Progenitor cell of endocrine pancreas (in vitro differentiated cells): ENCODE measurements at regions not wholly inside any gene's neighbourhood (a gene's known extent, or its start where the extent isn't known, plus 50 kb on each side); places are given as distances from the start of the nearest gene placed in this dataset.

ENCODE experiments used
- DNase-seq: peaks from one replicate; pipeline ENCODE4 v3.0.0; 2021; ENCODE audit warnings: low spot score; ENCODE audit not compliant: unreplicated experiment
- H3K27ac Mint-ChIP-seq: 2 replicates; pipeline ENCODE4 v1.8.0; 2021; ENCODE audit warnings: mild to moderate bottlenecking, moderate library complexity, mixed read lengths
- H3K27me3 Mint-ChIP-seq: 2 replicates; pipeline ENCODE4 v1.8.0; 2021; ENCODE audit warnings: mixed read lengths
- H3K36me3 Mint-ChIP-seq: 2 replicates; pipeline ENCODE4 v1.8.0; 2022; ENCODE audit warnings: mixed read lengths; ENCODE audit not compliant: insufficient read depth
- H3K4me1 Mint-ChIP-seq: 2 replicates; pipeline ENCODE4 v1.8.0; 2021; ENCODE audit warnings: low read depth, mixed read lengths
- H3K4me3 Mint-ChIP-seq: 2 replicates; pipeline ENCODE4 v1.8.0; 2021; ENCODE audit warnings: low read depth, mild to moderate bottlenecking, moderate library complexity, mixed read lengths
- H3K9me3 Mint-ChIP-seq: 2 replicates; pipeline ENCODE4 v1.8.0; 2021; ENCODE audit warnings: low read depth, mixed read lengths
- TF ChIP-seq, protein P1 (sequence below): fragments of 200-600 bp; sonication (generic); IDR thresholded peaks from one replicate; pipeline ENCODE4 v1.5.0; 2021; ENCODE audit warnings: antibody characterized with exemption, mild to moderate bottlenecking; ENCODE audit not compliant: unreplicated experiment

DNA sequence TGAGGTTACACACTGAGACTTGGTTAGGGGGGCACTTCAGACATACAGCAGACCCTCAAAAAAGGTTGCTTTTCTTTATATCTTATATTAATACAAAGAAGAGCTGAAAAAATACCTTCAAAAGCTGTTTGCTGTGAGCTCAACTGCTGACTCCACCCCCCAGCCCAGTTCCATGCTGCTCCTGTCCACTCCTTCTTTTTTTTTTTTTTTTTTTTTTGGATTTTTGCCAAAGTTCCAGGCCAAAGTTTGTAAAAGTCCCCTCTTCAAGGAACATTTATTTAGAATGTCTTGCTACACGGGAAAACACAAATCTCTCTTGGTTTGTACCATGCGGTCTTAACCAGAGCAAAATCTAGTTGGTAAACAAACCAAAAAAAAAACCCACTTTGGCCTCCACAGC lies 85.3 kb upstream of the AKAP12 start:
- peaks cover 7% of the 10 kb centered on the region for H3K27me3 Mint-ChIP-seq
- H3K9me3 Mint-ChIP-seq: no peaks in the 10 kb centered on the region
- no peak overlapping the region for H3K27ac Mint-ChIP-seq
- H3K36me3 Mint-ChIP-seq: no peaks in the 10 kb centered on the region
- no peak overlapping the region for H3K4me3 Mint-ChIP-seq
- TF ChIP-seq, protein P1, sequence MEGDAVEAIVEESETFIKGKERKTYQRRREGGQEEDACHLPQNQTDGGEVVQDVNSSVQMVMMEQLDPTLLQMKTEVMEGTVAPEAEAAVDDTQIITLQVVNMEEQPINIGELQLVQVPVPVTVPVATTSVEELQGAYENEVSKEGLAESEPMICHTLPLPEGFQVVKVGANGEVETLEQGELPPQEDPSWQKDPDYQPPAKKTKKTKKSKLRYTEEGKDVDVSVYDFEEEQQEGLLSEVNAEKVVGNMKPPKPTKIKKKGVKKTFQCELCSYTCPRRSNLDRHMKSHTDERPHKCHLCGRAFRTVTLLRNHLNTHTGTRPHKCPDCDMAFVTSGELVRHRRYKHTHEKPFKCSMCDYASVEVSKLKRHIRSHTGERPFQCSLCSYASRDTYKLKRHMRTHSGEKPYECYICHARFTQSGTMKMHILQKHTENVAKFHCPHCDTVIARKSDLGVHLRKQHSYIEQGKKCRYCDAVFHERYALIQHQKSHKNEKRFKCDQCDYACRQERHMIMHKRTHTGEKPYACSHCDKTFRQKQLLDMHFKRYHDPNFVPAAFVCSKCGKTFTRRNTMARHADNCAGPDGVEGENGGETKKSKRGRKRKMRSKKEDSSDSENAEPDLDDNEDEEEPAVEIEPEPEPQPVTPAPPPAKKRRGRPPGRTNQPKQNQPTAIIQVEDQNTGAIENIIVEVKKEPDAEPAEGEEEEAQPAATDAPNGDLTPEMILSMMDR: no peak
- H3K4me1 Mint-ChIP-seq: peaks cover 8% of the 10 kb centered on the region
- DNase-seq: no peak

DNA sequence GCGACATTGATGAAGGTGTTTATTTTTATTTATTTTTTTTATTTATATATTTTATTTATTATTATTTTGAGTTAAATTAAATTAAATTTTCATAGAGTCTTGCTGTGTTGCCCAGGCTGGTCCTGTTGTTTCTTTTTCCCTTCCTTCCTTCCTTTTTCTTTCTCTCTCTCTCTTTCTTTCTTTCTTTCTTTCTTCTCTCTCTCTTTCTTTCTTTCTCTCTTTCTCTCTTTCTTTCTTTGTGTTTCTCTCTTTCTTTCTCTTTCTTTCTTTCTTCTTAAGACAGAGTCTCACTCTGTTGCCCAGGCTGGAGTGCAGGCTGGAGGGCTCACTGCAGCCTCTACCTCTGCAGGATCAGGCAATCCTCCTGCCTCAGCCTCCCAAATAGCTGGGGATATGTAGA lies 84.7 kb upstream of the AKAP12 start:
- no peak for DNase-seq
- Mint-ChIP-seq H3K36me3 (no peaks in the 10 kb centered on the region), H3K4me3 (no peak overlapping the region), H3K4me1 (peaks cover 8% of the 10 kb centered on the region), H3K27ac (no peak overlapping the region), H3K27me3 (peaks cover 10% of the 10 kb centered on the region), H3K9me3 (no peaks in the 10 kb centered on the region)
- TF ChIP-seq, protein P1: no peak

DNA sequence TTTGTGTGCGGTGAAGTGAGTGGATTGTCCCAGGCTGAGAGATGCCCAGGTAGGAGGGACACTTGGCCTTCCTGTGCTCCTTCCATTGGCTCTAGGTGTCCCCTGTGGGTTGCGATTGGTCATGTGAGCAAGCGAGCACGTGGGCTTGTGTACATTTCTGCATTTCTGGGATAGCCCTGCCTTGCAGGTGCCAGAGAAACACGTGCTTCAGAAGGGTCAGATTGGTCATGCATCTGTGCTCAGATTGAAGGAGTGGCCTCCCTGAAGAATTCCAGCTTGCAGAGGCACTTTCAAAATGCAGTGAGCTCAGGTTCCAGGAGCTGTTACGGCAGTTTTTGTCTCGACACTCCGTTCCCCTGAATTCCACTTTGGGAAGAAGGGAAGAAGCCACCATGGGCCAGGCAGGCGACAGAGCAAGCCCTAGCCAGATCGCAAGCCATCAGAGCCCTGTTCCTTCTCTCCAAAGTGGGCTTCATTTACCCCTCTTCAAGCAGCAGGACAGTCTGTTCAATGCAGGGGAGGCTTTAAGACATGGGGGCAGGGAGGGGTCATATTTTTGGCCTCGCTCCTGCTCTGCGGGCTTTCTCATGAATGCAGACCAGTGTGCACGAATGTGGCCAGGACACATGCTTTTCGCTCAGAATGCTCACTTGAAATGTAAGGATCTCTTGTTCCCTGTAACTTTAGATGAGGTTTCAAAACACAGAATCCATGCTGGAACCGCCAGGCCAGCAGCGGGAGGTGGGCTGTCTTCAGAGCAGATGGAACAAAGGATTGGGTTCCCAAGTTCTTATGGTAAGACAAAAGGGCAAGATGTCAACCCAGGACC lies 78.6 kb upstream of the AKAP12 start:
- Mint-ChIP-seq H3K4me1 (peaks cover 2% of the 10 kb centered on the region), H3K4me3 (no peak overlapping the region), H3K9me3 (no peaks in the 10 kb centered on the region), H3K27me3 (peaks cover 19% of the 10 kb centered on the region), H3K36me3 (no peaks in the 10 kb centered on the region), H3K27ac (no peak overlapping the region)
- TF ChIP-seq, protein P1: no peak
- no peak for DNase-seq

DNA sequence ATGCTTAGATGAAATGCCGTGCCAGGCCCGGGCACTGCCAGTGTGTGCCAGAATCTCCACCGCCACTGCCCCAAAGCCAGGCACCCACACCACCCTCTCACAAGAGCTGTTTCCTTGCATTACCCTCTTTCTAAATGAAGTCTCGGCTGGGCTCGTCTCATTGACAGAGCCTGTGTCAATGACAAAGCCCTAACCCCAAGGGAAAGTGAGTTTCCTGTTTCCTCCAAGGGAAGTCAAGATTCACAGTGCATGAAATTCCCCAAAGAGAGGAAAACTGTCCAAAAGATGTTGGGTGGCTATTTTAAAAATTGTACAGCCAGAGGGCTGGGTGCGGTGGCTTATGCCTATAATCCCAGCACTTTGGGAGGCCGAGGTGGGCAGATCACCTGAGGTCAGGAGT lies 75.4 kb upstream of the AKAP12 start:
- Mint-ChIP-seq H3K27ac (no peak overlapping the region), H3K9me3 (no peaks in the 10 kb centered on the region), H3K4me1 (peaks cover 2% of the 10 kb centered on the region), H3K4me3 (no peak overlapping the region), H3K36me3 (no peaks in the 10 kb centered on the region), H3K27me3 (peaks cover 23% of the 10 kb centered on the region)
- no peak for DNase-seq
- TF ChIP-seq, protein P1: no peak

DNA sequence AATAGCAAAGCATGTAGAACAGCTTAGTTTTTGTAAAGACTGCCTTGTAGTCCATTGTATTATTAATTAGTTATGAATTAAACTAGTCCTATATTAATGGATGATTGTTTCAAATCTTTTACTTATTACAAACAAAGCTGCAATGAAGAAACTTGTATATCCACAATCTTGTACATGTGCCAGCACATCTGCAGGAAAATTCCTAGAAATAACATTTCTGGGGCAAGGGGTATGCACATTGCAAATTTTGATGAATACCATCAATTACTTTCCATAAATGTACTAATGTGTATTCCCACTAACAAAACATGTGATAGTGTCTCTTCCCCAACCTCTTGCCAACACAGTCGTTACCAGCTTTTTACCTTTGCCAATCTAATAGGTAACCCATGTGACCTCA lies 73.6 kb upstream of the AKAP12 start:
- H3K9me3 Mint-ChIP-seq: no peaks in the 10 kb centered on the region
- TF ChIP-seq, protein P1: no peak
- H3K4me3 Mint-ChIP-seq: no peak overlapping the region
- H3K36me3 Mint-ChIP-seq: no peaks in the 10 kb centered on the region
- DNase-seq: no peak
- H3K27me3 Mint-ChIP-seq: peaks cover 13% of the 10 kb centered on the region
- no peak overlapping the region for H3K27ac Mint-ChIP-seq
- H3K4me1 Mint-ChIP-seq: peaks cover 2% of the 10 kb centered on the region
